Lower lobe of right lung (tissue), 2 donors: ENCODE measurements at regions not wholly inside any gene's neighbourhood (a gene's known extent, or its start where the extent isn't known, plus 50 kb on each side); places are given as distances from the start of the nearest gene placed in this dataset.
A peak's percentile ranks its signal among the peaks of the same experiment; 100 is the strongest.

ENCODE experiments used
- ATAC-seq, 2 donors: fragments of 200-7000 bp; cut with Tn5 transposase; one replicate each; pipeline ENCODE4 v1.9.1; 2020 to 2022; ENCODE audit warnings: mild to moderate bottlenecking in 2 of 2, moderate library complexity in 2 of 2
- DNase-seq: peaks from one replicate; pipeline ENCODE4 v3.0.0-alpha.2; 2020
- H3K27ac ChIP-seq: fragments of 200-600 bp; one replicate; pipeline ENCODE4 v1.8.0; 2022
- H3K27me3 ChIP-seq: fragments of 200-600 bp; one replicate; pipeline ENCODE4 v1.8.0; 2022; ENCODE audit warnings: low read depth
- H3K36me3 ChIP-seq: fragments of 200-600 bp; one replicate; pipeline ENCODE4 v1.8.0; 2022; ENCODE audit warnings: mild to moderate bottlenecking
- H3K4me1 ChIP-seq: fragments of 200-600 bp; one replicate; pipeline ENCODE4 v1.8.0; 2022
- H3K4me3 ChIP-seq: fragments of 200-600 bp; one replicate; pipeline ENCODE4 v1.8.0; 2022; ENCODE audit warnings: mild to moderate bottlenecking
- H3K9me3 ChIP-seq: fragments of 200-600 bp; one replicate; pipeline ENCODE4 v1.8.0; 2022
- CTCF ChIP-seq: fragments of 200-600 bp; IDR thresholded peaks from one replicate; pipeline ENCODE4 v1.8.0; 2022; ENCODE audit warnings: antibody characterized with exemption, mild to moderate bottlenecking
- intact Hi-C: fragments of 100-400 bp; cut with DNase I; formaldehyde crosslinking; loops from one replicate; pipeline ENCODE4 v1.11.0; 2022
- donor health status: DM: no; HTN: yes; CAD: no; lungs with severe emphysema.

- no peaks in the 10 kb centered on the region for H3K27me3 ChIP-seq
- ATAC-seq = no peak
- no peak overlapping the region for H3K27ac ChIP-seq
- H3K36me3 ChIP-seq = no peaks in the 10 kb centered on the region
- no peak for DNase-seq
- H3K4me1 ChIP-seq = no peaks in the 10 kb centered on the region
- no peak overlapping the region for H3K4me3 ChIP-seq
- no peaks in the 10 kb centered on the region for H3K9me3 ChIP-seq
- intact Hi-C loops = no loop called here
- no peak for TF ChIP-seq CTCF
These were observed 281.7 kb downstream of the CCDC85A start for GRCh38 chr2:56465491-56465890.

- no peak for TF ChIP-seq CTCF
- intact Hi-C loops = no loop called here
- Histone ChIP-seq H3K4me1 (no peaks in the 10 kb centered on the region), H3K4me3 (no peak overlapping the region), H3K9me3 (no peaks in the 10 kb centered on the region), H3K27me3 (no peaks in the 10 kb centered on the region), H3K27ac (no peak overlapping the region), H3K36me3 (no peaks in the 10 kb centered on the region)
- DNase-seq (no peak), ATAC-seq (no peak)
These were observed 289.7 kb downstream of the CCDC85A start for GRCh38 chr2:56473524-56473923.

GRCh38 chr2:56474412-56475158 lies 290.8 kb downstream of the CCDC85A start:
- intact Hi-C loops = no loop called here
- no peak overlapping the region for H3K4me3 ChIP-seq
- no peaks in the 10 kb centered on the region for H3K9me3 ChIP-seq
- peak; percentile 37 to 67 for ATAC-seq
- no peak for DNase-seq
- H3K27me3 ChIP-seq = no peaks in the 10 kb centered on the region
- TF ChIP-seq CTCF = no peak
- no peaks in the 10 kb centered on the region for H3K36me3 ChIP-seq
- no peaks in the 10 kb centered on the region for H3K4me1 ChIP-seq
- no peak overlapping the region for H3K27ac ChIP-seq

GRCh38 chr2:56475191-56475590 lies 291.4 kb downstream of the CCDC85A start:
- intact Hi-C loops = no loop called here
- H3K9me3 ChIP-seq = no peaks in the 10 kb centered on the region
- TF ChIP-seq CTCF = no peak
- DNase-seq (no peak), ATAC-seq (no peak)
- no peak overlapping the region for H3K4me3 ChIP-seq
- H3K36me3 ChIP-seq = no peaks in the 10 kb centered on the region
- H3K27ac ChIP-seq = no peak overlapping the region
- no peaks in the 10 kb centered on the region for H3K4me1 ChIP-seq
- no peaks in the 10 kb centered on the region for H3K27me3 ChIP-seq

- intact Hi-C loops = no loop called here
- H3K4me1 ChIP-seq = no peaks in the 10 kb centered on the region
- ATAC-seq = peak in 1 of 2 donors; percentile 16
- no peaks in the 10 kb centered on the region for H3K36me3 ChIP-seq
- H3K9me3 ChIP-seq = no peaks in the 10 kb centered on the region
- TF ChIP-seq CTCF = no peak
- DNase-seq = no peak
- H3K4me3 ChIP-seq = no peak overlapping the region
- H3K27ac ChIP-seq = no peak overlapping the region
- H3K27me3 ChIP-seq = no peaks in the 10 kb centered on the region
These were observed 292.8 kb downstream of the CCDC85A start for GRCh38 chr2:56476509-56477071.
